NK-92 (cell line): ENCODE measurements at regions not wholly inside any gene's neighbourhood (a gene's known extent, or its start where the extent isn't known, plus 50 kb on each side); places are given as distances from the start of the nearest gene placed in this dataset.

Source experiments
- DNase-seq: peaks from one replicate; lab custom pipeline; 2025; ENCODE audit not compliant: unreplicated experiment; lab: John Stamatoyannopoulos, UW

GRCh38 chr14:53896726-53897125 lies 59.9 kb downstream of the BMP4 start:
- no peak for DNase-seq

- DNase-seq = no peak
These were observed 62.2 kb downstream of the BMP4 start for GRCh38 chr14:53894456-53894855.

- no peak for DNase-seq
These were observed 63.3 kb downstream of the BMP4 start for GRCh38 chr14:53893374-53893773.

- no peak for DNase-seq
These were observed 66.0 kb downstream of the BMP4 start for GRCh38 chr14:53890611-53891101.

GRCh38 chr14:53888535-53889386 lies 67.9 kb downstream of the BMP4 start:
- no peak for DNase-seq

- no peak for DNase-seq
These were observed 71.4 kb downstream of the BMP4 start for GRCh38 chr14:53885136-53885640.

GRCh38 chr14:53884601-53885000 lies 72.0 kb downstream of the BMP4 start:
- DNase-seq = no peak

- DNase-seq = no peak
These were observed 72.9 kb downstream of the BMP4 start for GRCh38 chr14:53883739-53884138.

GRCh38 chr14:53882684-53883083 lies 73.9 kb downstream of the BMP4 start:
- no peak for DNase-seq

GRCh38 chr14:53881921-53882320 lies 74.7 kb downstream of the BMP4 start:
- no peak for DNase-seq

- no peak for DNase-seq
These were observed 75.3 kb downstream of the BMP4 start for GRCh38 chr14:53881161-53881871.

- DNase-seq = no peak
These were observed 75.9 kb downstream of the BMP4 start for GRCh38 chr14:53880761-53881160.

GRCh38 chr14:53879747-53880146 lies 76.9 kb downstream of the BMP4 start:
- DNase-seq = no peak

GRCh38 chr14:53879022-53879686 lies 77.5 kb downstream of the BMP4 start:
- no peak for DNase-seq

- no peak for DNase-seq
These were observed 81.2 kb downstream of the BMP4 start for GRCh38 chr14:53875324-53875897.

GRCh38 chr14:53874704-53875103 lies 81.9 kb downstream of the BMP4 start:
- no peak for DNase-seq

- no peak for DNase-seq
These were observed 83.9 kb downstream of the BMP4 start for GRCh38 chr14:53872681-53873089.

- DNase-seq = no peak
These were observed 84.7 kb downstream of the BMP4 start for GRCh38 chr14:53871951-53872350.

- DNase-seq = no peak
These were observed 85.6 kb downstream of the BMP4 start for GRCh38 chr14:53871011-53871410.

- DNase-seq = no peak
These were observed 90.9 kb downstream of the BMP4 start for GRCh38 chr14:53865711-53866110.

- DNase-seq = no peak
These were observed 94.8 kb downstream of the BMP4 start for GRCh38 chr14:53861781-53862180.
